DMS 273 (cell line): ENCODE measurements at regions not wholly inside any gene's neighbourhood (a gene's known extent, or its start where the extent isn't known, plus 50 kb on each side); places are given as distances from the start of the nearest gene placed in this dataset.
"Not testable (repeated sequence)": the region's sequence is repeated elsewhere in the genome, so short reads cannot be mapped to it uniquely, and the experiment has no call there.

Source experiments
- DNase-seq: peaks from one replicate; lab custom pipeline; 2025; ENCODE audit not compliant: unreplicated experiment; lab: John Stamatoyannopoulos, UW

- DNase-seq = peak; percentile 81
Observed at GRCh38 chr2:147331790-147332419, 512.9 kb upstream of the ACVR2A start.

GRCh38 chr2:147330925-147331324 lies 513.9 kb upstream of the ACVR2A start:
- no peak for DNase-seq

- DNase-seq = no peak
Observed at GRCh38 chr2:147327613-147328012, 517.2 kb upstream of the ACVR2A start.

GRCh38 chr2:147325990-147326389 lies 518.8 kb upstream of the ACVR2A start:
- DNase-seq = no peak

GRCh38 chr2:147320146-147320545 lies 524.7 kb upstream of the ACVR2A start:
- no peak for DNase-seq

- DNase-seq = no peak
Observed at GRCh38 chr2:147311058-147311430, 533.8 kb upstream of the ACVR2A start.

GRCh38 chr2:147310335-147311057 lies 534.3 kb upstream of the ACVR2A start:
- DNase-seq = no peak

GRCh38 chr2:147297820-147298219 lies 547.0 kb upstream of the ACVR2A start:
- DNase-seq = no peak

GRCh38 chr2:147294825-147295392 lies 549.9 kb upstream of the ACVR2A start:
- DNase-seq = no peak

GRCh38 chr2:147293991-147294824 lies 550.6 kb upstream of the ACVR2A start:
- DNase-seq = no peak

- DNase-seq = no peak
Observed at GRCh38 chr2:147288131-147288530, 556.7 kb upstream of the ACVR2A start.

GRCh38 chr2:147275943-147276342 lies 568.9 kb upstream of the ACVR2A start:
- DNase-seq = peak; percentile 45

- DNase-seq = no peak
Observed at GRCh38 chr2:147273628-147274027, 571.2 kb upstream of the ACVR2A start.

GRCh38 chr2:147273106-147273505 lies 571.7 kb upstream of the ACVR2A start:
- DNase-seq = no peak

GRCh38 chr2:147269581-147269980 lies 575.2 kb upstream of the ACVR2A start:
- DNase-seq = not testable (repeated sequence)

- no peak for DNase-seq
Observed at GRCh38 chr2:147260241-147260640, 584.6 kb upstream of the ACVR2A start.

- DNase-seq = peak; percentile 40
Observed at GRCh38 chr2:147255812-147256211, 589.0 kb upstream of the ACVR2A start.

GRCh38 chr2:147250652-147251356 lies 594.0 kb upstream of the ACVR2A start:
- DNase-seq = no peak

GRCh38 chr2:147247749-147248148 lies 597.1 kb upstream of the ACVR2A start:
- no peak for DNase-seq

GRCh38 chr2:147242445-147242844 lies 602.4 kb upstream of the ACVR2A start:
- DNase-seq = no peak

GRCh38 chr2:147236601-147237000 lies 608.2 kb upstream of the ACVR2A start:
- no peak for DNase-seq
